Activated CD8-positive, alpha-beta memory T cell treated with anti-CD3 and anti-CD28 coated beads for 1 hour (primary cell): ENCODE measurements at regions not wholly inside any gene's neighbourhood (a gene's known extent, or its start where the extent isn't known, plus 50 kb on each side); places are given as distances from the start of the nearest gene placed in this dataset.
"Not testable (repeated sequence)": the region's sequence is repeated elsewhere in the genome, so short reads cannot be mapped to it uniquely, and the experiment has no call there.

Source experiments
- DNase-seq, 2 donors: peaks; one replicate each; pipeline ENCODE4 v3.0.0-alpha.2; 2020; ENCODE audit warnings: low read depth in 1 of 2; ENCODE audit errors: extremely low read depth in 1 of 2

DNA sequence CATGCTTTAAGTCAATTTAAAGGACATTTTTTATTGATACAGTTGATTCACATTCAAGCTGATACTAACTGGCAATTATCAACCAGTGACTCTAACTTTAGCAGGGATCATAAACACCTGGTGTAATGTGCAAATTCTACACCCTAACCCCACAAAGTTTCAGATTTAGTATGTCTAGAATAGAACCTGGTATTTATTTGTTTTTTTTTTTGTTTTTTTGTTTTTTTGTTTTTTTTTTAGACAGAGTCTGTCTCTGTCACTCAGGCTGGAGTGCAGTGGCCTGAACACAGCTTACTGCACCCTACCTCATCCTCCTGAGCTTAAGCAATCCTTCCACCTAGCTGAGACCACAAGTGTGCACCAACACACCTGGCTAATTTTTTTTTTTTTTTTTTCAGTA, 311.2 kb upstream of the SEMA6A start:
- no peak for DNase-seq

GRCh38 chr5:116883875-116884274, 309.3 kb upstream of the SEMA6A start:
- no peak for DNase-seq

- DNase-seq = no peak
Observed at GRCh38 chr5:116881921-116882531, 307.4 kb upstream of the SEMA6A start.

- DNase-seq = no peak
Observed at GRCh38 chr5:116880601-116881000, 306.0 kb upstream of the SEMA6A start.

DNA sequence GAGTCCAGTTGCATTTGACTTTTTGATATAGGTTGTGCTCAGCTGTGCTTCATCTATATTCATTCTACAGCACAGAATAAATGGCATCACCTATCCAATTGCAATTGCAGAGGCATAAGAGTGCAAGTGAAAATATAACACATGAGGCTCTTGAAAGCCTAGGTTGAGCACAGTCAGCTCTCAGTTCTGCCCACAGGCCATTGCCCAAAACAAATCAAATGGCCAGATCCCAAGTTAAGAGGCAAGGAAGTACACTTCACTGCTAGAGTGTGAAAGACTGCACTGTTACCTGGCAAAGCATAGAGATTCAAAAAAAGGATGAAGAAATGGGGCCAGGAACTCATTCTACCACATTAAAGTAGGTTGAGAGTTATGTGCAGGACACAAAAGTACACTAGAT, 305.5 kb upstream of the SEMA6A start:
- no peak for DNase-seq

- no peak for DNase-seq
Observed at GRCh38 chr5:116876240-116876840, 301.7 kb upstream of the SEMA6A start.

- no peak for DNase-seq
Observed at GRCh38 chr5:116872986-116873385, 298.4 kb upstream of the SEMA6A start.

DNA sequence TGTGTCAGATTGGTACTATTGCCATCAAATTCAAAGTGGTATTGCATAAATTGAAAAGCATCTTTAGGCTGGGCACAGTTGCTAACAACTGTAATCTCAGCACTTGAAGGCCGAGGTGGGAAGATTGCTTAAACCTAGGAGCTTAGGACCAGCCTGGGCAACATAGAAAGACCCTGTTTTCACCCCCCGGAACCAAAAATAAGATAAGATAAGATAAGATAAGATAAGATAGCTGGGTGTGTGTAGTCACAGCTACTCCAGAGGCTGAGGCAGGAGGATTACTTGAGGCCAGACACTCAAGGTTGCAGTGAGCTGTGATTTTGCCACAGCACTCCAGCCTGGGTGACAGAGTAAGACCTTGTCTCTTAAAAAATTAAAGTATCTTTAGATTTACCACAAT, 297.9 kb upstream of the SEMA6A start:
- DNase-seq = no peak

DNA sequence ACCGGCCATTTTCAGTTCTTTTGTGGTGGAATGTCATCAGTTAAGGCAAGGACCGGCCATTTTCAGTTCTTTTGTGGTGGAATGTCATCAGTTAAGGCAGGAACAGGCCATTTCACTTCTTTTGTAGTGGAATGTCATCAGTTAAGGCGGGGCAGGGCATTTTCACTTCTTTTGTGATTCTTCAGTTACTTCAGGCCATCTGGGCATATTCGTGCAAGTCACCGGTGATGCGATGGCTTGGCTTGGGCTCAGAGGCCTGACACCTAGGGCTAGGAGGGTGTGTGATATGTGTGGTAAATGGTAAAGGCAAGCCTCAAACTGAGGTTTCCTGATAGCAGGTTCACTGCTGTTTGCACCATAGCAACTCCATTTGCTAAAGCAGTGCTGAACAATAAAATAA, 293.2 kb upstream of the SEMA6A start:
- not testable (repeated sequence) for DNase-seq

DNA sequence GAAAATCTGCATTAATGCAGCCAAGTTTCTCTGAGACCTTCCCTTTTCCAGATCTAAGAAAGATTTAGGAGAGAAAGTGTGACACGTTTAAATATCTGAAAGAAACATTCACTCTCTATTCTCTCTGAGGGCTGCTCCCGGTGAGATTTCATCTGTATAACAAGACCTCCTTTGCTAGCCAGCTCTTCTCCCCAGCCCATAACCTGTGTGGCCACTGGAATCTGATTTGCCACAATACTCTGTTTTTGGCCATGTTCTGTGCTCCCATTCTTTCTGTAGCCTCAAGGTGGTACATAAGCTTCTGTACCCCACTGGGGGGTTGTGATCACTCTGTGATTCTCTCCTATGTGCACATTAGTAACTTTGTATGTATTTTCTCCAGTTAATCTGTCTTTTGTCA, 291.0 kb upstream of the SEMA6A start:
- no peak for DNase-seq

- DNase-seq = no peak
Observed at GRCh38 chr5:116864838-116865190, 290.2 kb upstream of the SEMA6A start.

DNA sequence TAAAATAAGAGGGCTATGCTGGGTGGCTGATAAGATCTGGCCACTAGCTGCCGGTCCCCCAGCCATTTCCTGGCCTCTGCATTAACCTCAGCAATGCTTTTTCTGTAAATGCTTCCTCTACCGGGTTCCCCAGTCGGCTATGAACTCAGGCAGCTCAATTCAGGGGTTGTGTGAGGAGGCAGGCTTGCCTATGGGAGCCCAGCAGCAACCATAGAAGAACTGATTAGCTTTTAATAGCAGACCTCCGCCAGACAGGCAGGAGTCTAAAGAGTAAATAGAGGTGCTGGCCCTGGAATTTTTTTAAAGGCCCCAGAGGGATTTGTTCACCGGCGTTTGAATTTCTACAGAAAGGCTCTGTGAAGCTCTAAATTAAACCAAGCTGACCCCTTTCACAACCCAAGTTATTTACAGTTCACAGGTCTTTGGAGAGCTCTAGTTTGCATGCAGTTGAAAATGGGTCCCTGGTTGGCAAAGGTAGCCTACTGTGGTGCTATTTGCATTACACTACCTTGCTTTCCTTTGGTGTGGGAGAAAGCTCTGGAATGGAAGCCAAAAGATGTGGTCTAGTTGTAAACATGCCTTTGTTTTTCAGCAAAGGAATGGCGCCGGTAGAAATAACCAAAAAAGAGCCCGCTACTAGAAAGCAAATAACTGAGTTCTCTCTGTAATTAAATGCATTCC, 289.7 kb upstream of the SEMA6A start:
- DNase-seq = no peak

- DNase-seq = no peak
Observed at GRCh38 chr5:116862632-116863455, 288.2 kb upstream of the SEMA6A start.

DNA sequence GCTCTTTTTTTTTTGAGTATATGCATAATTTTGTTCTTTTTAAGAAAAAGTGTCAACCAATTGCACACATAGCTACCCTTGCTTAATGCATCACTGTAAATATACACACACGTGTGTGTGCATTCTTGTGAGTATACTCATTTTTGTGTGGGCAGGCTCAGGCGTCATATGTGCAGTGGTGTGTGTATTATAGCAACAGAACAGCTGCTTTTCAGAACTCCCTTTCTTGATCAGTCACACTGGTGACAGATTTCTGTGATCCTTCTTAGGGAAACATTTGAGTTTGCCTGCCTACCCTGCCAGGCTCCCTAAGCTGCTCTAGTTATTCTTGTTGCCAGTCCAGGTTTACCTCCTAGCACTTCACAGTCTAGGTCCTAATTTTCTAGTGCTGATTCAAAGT, 287.0 kb upstream of the SEMA6A start:
- no peak for DNase-seq

DNA sequence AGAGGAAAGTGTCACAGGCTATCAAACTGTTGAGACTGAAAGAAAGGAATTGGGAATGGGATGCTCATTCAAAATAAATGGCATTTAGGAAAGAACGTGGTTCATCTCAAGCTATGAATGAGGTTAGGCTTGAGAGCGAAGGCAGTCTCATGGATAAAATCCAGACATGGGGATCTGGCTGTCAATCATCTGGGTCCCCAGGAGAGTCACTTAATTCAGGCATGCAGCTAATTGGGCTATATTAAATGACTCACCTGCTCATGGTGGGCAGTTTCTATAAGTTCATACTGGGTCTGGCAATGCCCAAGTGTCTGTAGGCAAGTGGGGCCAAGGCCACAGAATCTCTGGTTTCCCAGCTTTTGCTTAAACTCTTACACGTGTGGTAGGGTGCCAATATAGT, 286.5 kb upstream of the SEMA6A start:
- no peak for DNase-seq

DNA sequence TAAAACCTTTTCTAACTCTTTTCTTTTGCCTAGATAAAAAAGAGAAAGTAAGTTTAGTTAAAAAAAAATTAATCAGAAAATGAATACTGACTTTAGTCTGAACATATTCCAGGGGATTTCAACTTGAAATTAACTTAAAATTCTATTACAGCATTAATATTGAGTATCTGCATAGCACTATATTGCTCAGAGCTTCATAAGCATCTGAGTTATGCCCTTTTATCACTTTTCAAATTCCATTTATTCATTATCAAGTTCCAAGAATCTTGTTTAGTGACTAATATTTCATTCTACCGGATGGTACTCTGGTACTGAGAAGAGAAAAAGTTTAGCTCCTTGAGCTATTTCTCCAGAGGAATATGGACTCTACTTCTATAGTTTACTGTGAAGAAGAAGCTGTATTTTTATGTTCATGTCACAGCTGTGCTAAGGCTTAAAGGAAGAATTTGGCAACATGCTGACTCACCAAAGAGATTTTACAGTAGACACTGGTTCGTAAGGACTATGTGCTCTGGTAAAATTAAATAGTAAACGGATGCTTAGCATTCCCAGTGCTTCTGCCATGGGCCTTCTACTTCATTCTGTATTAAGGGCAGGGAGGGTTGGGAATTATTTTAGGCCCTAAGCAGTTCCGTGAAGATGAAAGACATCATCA, 285.2 kb upstream of the SEMA6A start:
- DNase-seq = no peak

DNA sequence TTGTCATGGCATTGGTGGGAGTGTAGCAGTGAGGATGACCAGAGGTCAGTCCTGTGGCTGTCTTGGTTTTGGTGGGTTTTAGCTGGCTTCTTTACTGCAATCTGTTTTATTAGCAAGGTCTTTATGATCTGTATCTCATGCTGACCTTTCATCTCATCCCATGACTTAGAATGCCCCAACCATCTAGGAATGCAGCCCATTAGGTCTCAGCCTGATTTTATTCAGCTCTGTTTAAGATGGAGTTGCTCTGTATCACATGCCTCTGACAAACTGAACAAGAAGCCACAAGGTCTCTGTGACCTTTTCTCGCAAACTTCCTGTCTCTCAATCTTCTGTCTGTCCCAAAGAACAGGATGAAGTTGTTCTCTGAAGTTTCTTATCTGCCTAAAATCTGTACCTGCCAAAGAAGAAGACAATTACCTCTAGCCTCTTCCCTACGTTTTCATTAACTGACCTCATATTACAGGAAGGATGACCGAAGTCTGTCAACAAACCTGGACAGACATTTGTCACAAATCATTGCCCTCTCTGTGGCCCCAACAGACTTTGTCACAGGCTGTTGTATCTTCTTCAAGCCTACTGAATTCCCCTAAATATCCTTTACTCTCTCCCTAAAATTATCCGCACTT, 284.2 kb upstream of the SEMA6A start:
- DNase-seq = no peak

- DNase-seq = not testable (repeated sequence)
Observed at GRCh38 chr5:116858020-116858419, 283.4 kb upstream of the SEMA6A start.

GRCh38 chr5:116856271-116856670, 281.6 kb upstream of the SEMA6A start:
- no peak for DNase-seq

GRCh38 chr5:116853992-116854391, 279.4 kb upstream of the SEMA6A start:
- no peak for DNase-seq
